Left lung (tissue), 4 donors: ENCODE measurements at regions not wholly inside any gene's neighbourhood (a gene's known extent, or its start where the extent isn't known, plus 50 kb on each side); places are given as distances from the start of the nearest gene placed in this dataset.

Experiments used
- ATAC-seq: fragments of 200-7000 bp; cut with Tn5 transposase; one replicate; pipeline ENCODE4 v1.9.1; 2020; ENCODE audit warnings: moderate library complexity
- DNase-seq, 4 donors: peaks; one replicate each; pipeline ENCODE4 v3.0.0-alpha.2; 2013 to 2020
- H3K27ac ChIP-seq, 2 donors: fragments of 200-600 bp; sonication (generic) in 1 of 2; one replicate each; pipeline versions ENCODE4 v1.5.0 to v1.8.0; 2020 to 2021
- H3K27me3 ChIP-seq, 2 donors: fragments of 200-600 bp; sonication (generic) in 1 of 2; one replicate each; pipeline versions ENCODE4 v1.5.0 to v1.8.0; 2020 to 2021
- H3K36me3 ChIP-seq, 2 donors: fragments of 200-600 bp; sonication (generic) in 1 of 2; one replicate each; pipeline versions ENCODE4 v1.5.0 to v1.8.0; 2020 to 2021
- H3K4me1 ChIP-seq, 2 donors: fragments of 200-600 bp; one replicate each; pipeline ENCODE4 v1.8.0; 2021
- H3K4me3 ChIP-seq, 2 donors: fragments of 200-600 bp; sonication (generic) in 1 of 2; one replicate each; pipeline versions ENCODE4 v1.5.0 to v1.8.0; 2020 to 2021; ENCODE audit warnings: mild to moderate bottlenecking in 1 of 2
- H3K9me3 ChIP-seq, 2 donors: fragments of 200-600 bp; sonication (generic) in 1 of 2; one replicate each; pipeline versions ENCODE4 v1.5.0 to v1.8.0; 2020 to 2021
- CTCF ChIP-seq, 2 donors: fragments of 200-600 bp; sonication (generic) in 1 of 2; IDR thresholded peaks; one replicate each; pipeline versions ENCODE4 v1.5.0 to v1.8.0; 2021; ENCODE audit warnings: antibody characterized with exemption in 2 of 2
- intact Hi-C, 2 donors: fragments of 100-400 bp; cut with DNase I; formaldehyde crosslinking; loops; one replicate each; pipeline versions ENCODE4 v1.11.2 to v1.14.2; 2022
- donor health status: DM: no; HTN: yes; CAD: no.
- donor health status: DM: no; HTN: no; CAD: no.

GRCh38 chr18:1468550-1468949 is 563.9 kb downstream of the ADCYAP1 start:
- intact Hi-C loops = no loop called here
- no peak for TF ChIP-seq CTCF (IDR thresholded peaks at IDR 0.05)
- Histone ChIP-seq H3K9me3 (no peaks in the 10 kb centered on the region), H3K27ac (no peak overlapping the region), H3K27me3 (no peaks in the 10 kb centered on the region), H3K4me3 (no peak overlapping the region), H3K36me3 (no peaks in the 10 kb centered on the region), H3K4me1 (no peaks in the 10 kb centered on the region)
- no peak for DNase-seq
- ATAC-seq = no peak

- ATAC-seq (no peak), DNase-seq (no peak)
- no peak overlapping the region for H3K4me3 ChIP-seq
- intact Hi-C loops = no loop called here
- no peaks in the 10 kb centered on the region for H3K4me1 ChIP-seq
- no peaks in the 10 kb centered on the region for H3K36me3 ChIP-seq
- no peaks in the 10 kb centered on the region for H3K27me3 ChIP-seq
- TF ChIP-seq CTCF (IDR thresholded peaks at IDR 0.05) = no peak
- H3K9me3 ChIP-seq = no peaks in the 10 kb centered on the region
- no peak overlapping the region for H3K27ac ChIP-seq
Measured at GRCh38 chr18:1475867-1476266, 571.2 kb downstream of the ADCYAP1 start.

- H3K4me3 ChIP-seq = no peak overlapping the region
- H3K27ac ChIP-seq = no peak overlapping the region
- H3K9me3 ChIP-seq = no peaks in the 10 kb centered on the region
- no peaks in the 10 kb centered on the region for H3K4me1 ChIP-seq
- no peak for DNase-seq
- no peaks in the 10 kb centered on the region for H3K36me3 ChIP-seq
- ATAC-seq = no peak
- intact Hi-C loops = no loop called here
- TF ChIP-seq CTCF (IDR thresholded peaks at IDR 0.05) = no peak
- H3K27me3 ChIP-seq = no peaks in the 10 kb centered on the region
Measured at GRCh38 chr18:1480309-1480708, 575.6 kb downstream of the ADCYAP1 start.

GRCh38 chr18:1481577-1481976 is 576.9 kb downstream of the ADCYAP1 start:
- DNase-seq (no peak), ATAC-seq (no peak)
- no peak for TF ChIP-seq CTCF (IDR thresholded peaks at IDR 0.05)
- intact Hi-C loops = no loop called here
- no peaks in the 10 kb centered on the region for H3K9me3 ChIP-seq
- H3K27ac ChIP-seq = no peak overlapping the region
- H3K36me3 ChIP-seq = no peaks in the 10 kb centered on the region
- no peaks in the 10 kb centered on the region for H3K27me3 ChIP-seq
- H3K4me1 ChIP-seq = no peaks in the 10 kb centered on the region
- H3K4me3 ChIP-seq = no peak overlapping the region

- no peak for DNase-seq
- no peak overlapping the region for H3K27ac ChIP-seq
- H3K4me1 ChIP-seq = no peaks in the 10 kb centered on the region
- no peaks in the 10 kb centered on the region for H3K27me3 ChIP-seq
- H3K36me3 ChIP-seq = no peaks in the 10 kb centered on the region
- no peaks in the 10 kb centered on the region for H3K9me3 ChIP-seq
- TF ChIP-seq CTCF (IDR thresholded peaks at IDR 0.05) = no peak
- H3K4me3 ChIP-seq = no peak overlapping the region
- ATAC-seq = no peak
- intact Hi-C loops = no loop called here
Measured at GRCh38 chr18:1483385-1483784, 578.7 kb downstream of the ADCYAP1 start.
